SH-SY5Y (cell line): ENCODE measurements at regions not wholly inside any gene's neighbourhood (a gene's known extent, or its start where the extent isn't known, plus 50 kb on each side); places are given as distances from the start of the nearest gene placed in this dataset.

Source experiments
- GATA2 ChIP-seq: IDR thresholded peaks from 2 replicates; pipeline ENCODE4 v1.6.1; 2011; ENCODE audit warnings: mild to moderate bottlenecking, low read depth, low read length
- GATA3 ChIP-seq: IDR thresholded peaks from 2 replicates; pipeline ENCODE4 v1.6.1; 2011; ENCODE audit warnings: low read depth, mild to moderate bottlenecking, low read length, moderate library complexity

- TF ChIP-seq GATA3 (no peak), GATA2 (no peak)
These were observed 930.8 kb downstream of the QKI start for GRCh38 chr6:164345327-164345726.
